ENCODE measurements at regions not wholly inside any gene's neighbourhood (a gene's known extent, or its start where the extent isn't known, plus 50 kb on each side); places are given as distances from the start of the nearest gene placed in this dataset.

GRCh38 chr3:182349951-182350517 lies 443.3 kb upstream of the ATP11B start:
- no peak for DNase-seq (ENCODE audit: low spot score)

- DNase-seq (ENCODE audit: low spot score): no peak
Measured at GRCh38 chr3:182357928-182358327, 435.4 kb upstream of the ATP11B start.

GRCh38 chr3:182364323-182364722 lies 429.0 kb upstream of the ATP11B start:
- DNase-seq (ENCODE audit: low spot score): no peak

- DNase-seq (ENCODE audit: low spot score): no peak
Measured at GRCh38 chr3:182364723-182365650, 428.3 kb upstream of the ATP11B start.

- DNase-seq (ENCODE audit: low spot score): no peak
Measured at GRCh38 chr3:182366746-182367145, 426.6 kb upstream of the ATP11B start.

GRCh38 chr3:182369861-182370260 lies 423.4 kb upstream of the ATP11B start:
- no peak for DNase-seq (ENCODE audit: low spot score)

- DNase-seq (ENCODE audit: low spot score): no peak
Measured at GRCh38 chr3:182370949-182371348, 422.4 kb upstream of the ATP11B start.

- DNase-seq (ENCODE audit: low spot score): no peak
Measured at GRCh38 chr3:182375916-182376315, 417.4 kb upstream of the ATP11B start.

GRCh38 chr3:182382112-182382857 lies 411.0 kb upstream of the ATP11B start:
- no peak for DNase-seq (ENCODE audit: low spot score)

GRCh38 chr3:182384221-182384620 lies 409.1 kb upstream of the ATP11B start:
- DNase-seq (ENCODE audit: low spot score): no peak

- DNase-seq (ENCODE audit: low spot score): no peak
Measured at GRCh38 chr3:182385356-182385755, 407.9 kb upstream of the ATP11B start.

- no peak for DNase-seq (ENCODE audit: low spot score)
Measured at GRCh38 chr3:182388506-182388905, 404.8 kb upstream of the ATP11B start.

GRCh38 chr3:182389071-182389815 lies 404.1 kb upstream of the ATP11B start:
- no peak for DNase-seq (ENCODE audit: low spot score)

GRCh38 chr3:182390421-182390820 lies 402.9 kb upstream of the ATP11B start:
- no peak for DNase-seq (ENCODE audit: low spot score)

- no peak for DNase-seq (ENCODE audit: low spot score)
Measured at GRCh38 chr3:182392182-182392937, 400.9 kb upstream of the ATP11B start.

GRCh38 chr3:182393151-182393550 lies 400.2 kb upstream of the ATP11B start:
- DNase-seq (ENCODE audit: low spot score): no peak

- DNase-seq (ENCODE audit: low spot score): no peak
Measured at GRCh38 chr3:182393830-182394367, 399.4 kb upstream of the ATP11B start.

GRCh38 chr3:182397164-182397563 lies 396.1 kb upstream of the ATP11B start:
- DNase-seq (ENCODE audit: low spot score): no peak

GRCh38 chr3:182399978-182400737 lies 393.1 kb upstream of the ATP11B start:
- DNase-seq (ENCODE audit: low spot score): no peak

GRCh38 chr3:182400838-182401237 lies 392.5 kb upstream of the ATP11B start:
- no peak for DNase-seq (ENCODE audit: low spot score)

All from left forelimb (tissue), 1 donor.